ENCODE measurements at regions not wholly inside any gene's neighbourhood (a gene's known extent, or its start where the extent isn't known, plus 50 kb on each side); places are given as distances from the start of the nearest gene placed in this dataset.

GRCh38 chr5:168042284-168043068 lies 249.0 kb upstream of the WWC1 start:
- DNase-seq, result no peak

GRCh38 chr5:168046163-168046562 lies 245.3 kb upstream of the WWC1 start:
- no peak for DNase-seq

GRCh38 chr5:168047043-168047668 lies 244.3 kb upstream of the WWC1 start:
- no peak for DNase-seq

DNA sequence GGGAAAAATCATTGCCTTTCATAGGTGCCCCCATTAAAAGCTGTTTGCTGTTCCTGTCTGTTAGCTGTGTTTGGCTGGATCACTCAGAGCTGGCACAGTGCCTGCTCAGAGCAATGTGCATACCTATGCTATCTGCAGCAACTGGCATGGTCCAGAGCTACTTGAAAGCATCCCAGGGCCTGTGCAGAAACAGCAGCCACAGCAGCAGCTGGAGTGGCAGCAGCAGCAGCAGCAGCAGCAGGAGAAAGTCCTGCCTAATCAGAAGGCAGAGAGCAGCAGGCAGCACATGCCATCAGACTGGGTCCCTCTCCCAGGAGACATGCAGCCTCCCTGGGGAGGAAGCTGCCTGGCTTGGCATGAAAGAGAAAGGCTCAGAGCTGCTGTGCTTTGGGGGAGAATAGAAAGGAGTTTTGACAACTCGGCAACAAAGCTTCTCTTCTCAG lies 243.8 kb upstream of the WWC1 start:
- DNase-seq, result no peak

DNA sequence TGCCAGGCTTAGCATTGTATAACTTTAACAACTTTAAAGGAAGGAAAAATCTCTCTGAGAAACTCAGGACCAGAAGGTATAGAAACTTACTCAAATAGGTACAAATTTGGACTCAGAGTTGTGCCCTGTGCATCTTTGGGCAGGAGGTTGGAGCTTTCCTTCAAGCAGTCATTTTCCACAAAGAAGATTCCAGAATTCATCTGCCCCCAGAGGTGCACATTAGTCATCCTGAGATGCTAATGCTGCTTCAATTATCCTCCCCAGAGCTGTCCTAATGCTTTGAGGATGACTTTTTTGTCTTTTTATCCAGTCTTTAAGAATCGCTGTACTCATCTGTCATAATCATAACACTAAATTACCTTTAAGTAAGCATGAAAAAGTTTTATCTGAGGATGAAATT lies 243.0 kb upstream of the WWC1 start:
- DNase-seq, result no peak

- no peak for DNase-seq
Observed at GRCh38 chr5:168052686-168053085, 238.8 kb upstream of the WWC1 start.

DNA sequence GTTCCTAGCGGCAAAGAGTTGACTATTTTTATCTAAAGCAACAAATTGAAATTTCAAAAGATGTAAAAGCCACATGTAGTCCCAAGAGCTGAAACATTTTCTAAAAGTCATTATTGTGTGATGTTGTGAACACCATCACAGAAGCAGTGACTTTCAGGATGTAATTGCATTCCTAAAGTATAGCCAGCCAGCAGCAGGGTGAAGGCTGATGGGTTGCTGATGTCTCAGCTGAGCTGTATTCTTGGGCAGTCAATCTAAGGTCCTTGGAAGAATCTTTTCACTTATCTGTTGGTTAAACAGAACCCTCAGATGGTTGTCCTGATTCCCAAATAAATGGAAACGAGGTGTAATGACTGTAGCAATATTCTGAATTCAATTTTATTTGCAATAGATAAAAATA lies 237.4 kb upstream of the WWC1 start:
- DNase-seq, result no peak

- DNase-seq, result no peak
Observed at GRCh38 chr5:168055141-168055683, 236.2 kb upstream of the WWC1 start.

- no peak for DNase-seq
Observed at GRCh38 chr5:168055961-168056360, 235.5 kb upstream of the WWC1 start.

DNA sequence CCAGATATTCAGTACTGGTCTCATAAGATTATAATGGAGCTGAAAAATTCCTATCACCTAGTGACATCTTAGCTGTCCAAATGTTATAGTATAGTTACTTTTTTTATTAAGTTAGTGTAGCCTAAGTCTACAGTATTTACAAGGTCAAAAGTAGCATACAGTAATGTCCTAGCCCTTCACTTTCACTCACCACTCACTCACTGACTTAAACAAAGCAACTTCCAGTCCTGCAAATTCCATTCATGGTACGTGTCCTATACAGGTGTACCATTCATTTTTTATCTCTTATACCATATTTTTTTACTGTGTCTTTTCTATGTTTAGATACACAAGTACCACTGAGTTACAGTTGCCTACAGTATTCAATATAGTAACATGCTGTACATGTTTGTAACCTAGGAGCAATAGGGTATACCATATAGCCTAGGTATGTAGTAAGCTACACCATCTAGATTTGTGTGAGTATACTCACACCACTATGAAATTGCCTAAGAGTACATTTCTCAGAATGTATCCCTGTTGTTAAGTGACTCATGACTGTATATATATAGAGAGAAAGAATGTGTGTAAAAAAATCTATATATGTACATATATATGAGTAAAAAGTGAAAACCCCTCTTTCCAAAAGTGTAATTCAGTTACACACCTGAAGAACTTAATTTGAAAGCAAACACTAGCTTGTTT lies 234.8 kb upstream of the WWC1 start:
- no peak for DNase-seq

DNA sequence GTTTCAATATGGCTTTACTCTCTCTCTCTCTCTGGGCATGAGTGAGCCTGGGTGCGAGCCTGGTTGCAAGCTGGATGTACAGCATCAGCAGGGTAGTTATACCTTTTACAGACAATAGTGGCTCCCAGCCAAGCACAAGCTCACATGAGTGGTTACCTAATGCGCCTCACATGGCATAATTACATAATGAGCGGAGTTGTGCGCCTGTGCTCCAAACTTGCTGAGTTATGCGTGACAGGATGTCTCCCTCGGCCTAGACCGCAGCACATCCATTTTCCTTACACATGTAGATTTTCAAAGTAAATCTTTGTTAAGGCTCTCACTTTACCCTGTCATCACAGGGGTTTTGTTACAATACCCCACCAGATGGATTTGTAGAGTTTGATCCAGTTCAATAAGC lies 233.5 kb upstream of the WWC1 start:
- no peak for DNase-seq

DNA sequence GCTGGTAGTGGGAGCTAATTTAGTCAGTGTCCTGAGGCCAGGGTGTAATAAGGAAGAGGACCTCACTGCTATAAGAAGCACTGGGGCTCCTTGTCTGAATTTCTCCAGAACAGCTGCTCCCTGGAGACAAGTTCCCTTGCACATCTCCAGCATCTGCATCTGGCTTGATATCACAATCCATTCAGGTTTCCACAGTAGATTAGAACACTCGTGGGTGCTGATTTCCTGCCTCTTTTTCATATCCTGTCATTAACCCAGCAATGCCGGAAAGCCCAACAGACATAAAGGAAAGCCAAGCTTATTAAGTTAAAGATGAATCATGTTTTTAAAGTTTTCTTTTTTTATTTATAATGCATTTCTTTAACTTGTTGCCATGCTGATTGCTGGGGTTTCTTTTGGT lies 232.3 kb upstream of the WWC1 start:
- DNase-seq, result no peak

- DNase-seq, result no peak
Observed at GRCh38 chr5:168062239-168062638, 229.2 kb upstream of the WWC1 start.

DNA sequence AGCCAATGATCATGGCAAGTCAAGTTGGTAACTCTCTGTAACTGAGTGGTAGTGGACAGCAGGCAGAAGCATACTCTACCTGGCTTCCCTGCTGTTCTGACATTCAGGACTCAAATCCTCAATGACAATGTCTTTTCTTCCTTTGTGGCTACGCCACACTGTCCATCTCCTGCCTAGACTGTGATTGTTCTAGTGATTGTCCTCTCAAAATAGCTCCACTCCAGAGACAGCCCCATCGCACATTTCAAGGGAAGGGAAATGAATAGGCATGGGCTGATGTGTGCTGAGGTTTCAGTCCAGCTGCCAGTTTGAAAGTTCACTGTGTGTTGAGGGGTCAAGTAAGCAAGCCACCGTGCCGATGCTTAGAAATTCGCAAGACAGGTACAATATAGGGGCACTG lies 227.0 kb upstream of the WWC1 start:
- DNase-seq, result no peak

GRCh38 chr5:168064933-168065622 lies 226.4 kb upstream of the WWC1 start:
- no peak for DNase-seq

- no peak for DNase-seq
Observed at GRCh38 chr5:168066536-168067208, 224.8 kb upstream of the WWC1 start.

- no peak for DNase-seq
Observed at GRCh38 chr5:168070761-168071160, 220.7 kb upstream of the WWC1 start.

DNA sequence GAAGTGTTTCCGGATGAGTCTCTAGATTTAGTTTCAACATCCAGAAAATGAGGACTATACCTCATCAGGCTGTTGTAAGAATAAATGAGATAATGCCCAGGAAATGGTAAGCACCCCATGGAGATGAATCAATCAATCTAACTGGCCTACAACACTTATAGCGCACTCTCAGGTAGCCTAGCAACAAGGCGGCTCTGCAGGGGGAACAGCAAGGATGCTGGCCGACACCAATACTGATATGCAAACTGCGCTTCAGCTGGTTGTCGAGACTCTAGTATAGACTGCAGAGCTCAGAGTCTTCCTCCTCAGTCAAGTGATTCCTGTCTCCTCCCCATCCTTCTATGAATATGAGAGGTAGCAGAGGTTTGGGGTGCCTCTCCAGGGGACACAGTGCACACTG lies 218.8 kb upstream of the WWC1 start:
- no peak for DNase-seq

DNA sequence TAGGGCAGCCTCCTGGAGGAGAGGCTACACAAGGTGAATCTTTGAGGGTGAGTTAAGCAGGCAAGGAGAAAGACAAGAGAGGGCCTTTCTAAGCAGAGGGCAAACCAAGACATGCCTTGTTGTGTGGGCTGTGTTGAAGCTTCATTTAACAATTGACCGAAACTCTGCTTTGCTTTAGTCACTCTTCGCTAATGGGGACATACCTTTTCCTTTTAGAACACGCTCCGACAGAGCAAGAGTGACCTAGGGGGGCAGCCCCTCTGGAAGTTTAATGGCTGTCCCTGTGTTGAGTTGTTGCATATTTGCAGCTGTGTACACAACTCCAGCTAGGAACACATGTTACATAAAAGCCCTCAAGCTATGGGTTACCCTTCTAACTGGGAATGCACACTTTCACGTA lies 218.1 kb upstream of the WWC1 start:
- DNase-seq, result no peak

- DNase-seq, result no peak
Observed at GRCh38 chr5:168073991-168074800, 217.2 kb upstream of the WWC1 start.

DNA sequence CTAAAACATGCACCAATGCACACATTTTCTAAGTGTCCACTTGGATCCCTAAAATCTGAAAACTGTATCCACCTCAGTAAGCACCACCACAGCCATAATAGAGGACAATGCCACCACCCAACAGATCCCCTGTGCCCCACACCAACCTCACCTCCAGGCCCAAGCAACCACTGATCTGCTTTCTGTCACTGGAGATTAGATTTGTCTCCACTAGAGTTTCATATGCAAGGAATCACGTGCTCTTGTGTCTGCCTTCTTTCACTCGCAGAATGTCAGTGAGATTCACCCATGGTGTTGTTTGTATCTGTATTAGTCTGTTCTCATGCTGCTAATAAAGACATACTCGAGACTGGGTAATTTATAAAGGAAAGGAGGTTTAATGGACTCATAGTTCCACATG lies 216.1 kb upstream of the WWC1 start:
- no peak for DNase-seq

- DNase-seq, result no peak
Observed at GRCh38 chr5:168076561-168076991, 214.9 kb upstream of the WWC1 start.
